CMK (cell line): ENCODE measurements at regions not wholly inside any gene's neighbourhood (a gene's known extent, or its start where the extent isn't known, plus 50 kb on each side); places are given as distances from the start of the nearest gene placed in this dataset.

Source experiments
- DNase-seq: peaks from one replicate; pipeline ENCODE4 v3.0.0-alpha.2; 2010; ENCODE audit warnings: low read depth

GRCh38 chr15:35857567-35858226 lies 311.7 kb upstream of the DPH6 start:
- DNase-seq, result no peak

- DNase-seq, result no peak
Measured at GRCh38 chr15:35858707-35859106, 312.7 kb upstream of the DPH6 start.

GRCh38 chr15:35863655-35864054 lies 317.7 kb upstream of the DPH6 start:
- no peak for DNase-seq

- DNase-seq, result no peak
Measured at GRCh38 chr15:35867356-35867755, 321.4 kb upstream of the DPH6 start.

- DNase-seq, result no peak
Measured at GRCh38 chr15:35871282-35871681, 325.3 kb upstream of the DPH6 start.

GRCh38 chr15:35871812-35872211 lies 325.8 kb upstream of the DPH6 start:
- DNase-seq, result no peak

GRCh38 chr15:35872577-35872976 lies 326.6 kb upstream of the DPH6 start:
- DNase-seq, result no peak

GRCh38 chr15:35874260-35874905 lies 328.4 kb upstream of the DPH6 start:
- no peak for DNase-seq

- no peak for DNase-seq
Measured at GRCh38 chr15:35876762-35877161, 330.8 kb upstream of the DPH6 start.

GRCh38 chr15:35880896-35881295 lies 334.9 kb upstream of the DPH6 start:
- DNase-seq, result no peak

- no peak for DNase-seq
Measured at GRCh38 chr15:35885870-35886269, 339.9 kb upstream of the DPH6 start.

- DNase-seq, result no peak
Measured at GRCh38 chr15:35886765-35887164, 340.8 kb upstream of the DPH6 start.

GRCh38 chr15:35888815-35889214 lies 342.9 kb upstream of the DPH6 start:
- no peak for DNase-seq

- no peak for DNase-seq
Measured at GRCh38 chr15:35907511-35907910, 361.5 kb upstream of the DPH6 start.

- DNase-seq, result no peak
Measured at GRCh38 chr15:35909414-35909813, 363.4 kb upstream of the DPH6 start.

- no peak for DNase-seq
Measured at GRCh38 chr15:35910227-35910626, 364.3 kb upstream of the DPH6 start.

- no peak for DNase-seq
Measured at GRCh38 chr15:35911052-35911777, 365.2 kb upstream of the DPH6 start.

- no peak for DNase-seq
Measured at GRCh38 chr15:35912196-35912595, 366.2 kb upstream of the DPH6 start.

GRCh38 chr15:35914573-35914972 lies 368.6 kb upstream of the DPH6 start:
- DNase-seq, result no peak

GRCh38 chr15:35921046-35921445 lies 375.1 kb upstream of the DPH6 start:
- DNase-seq, result no peak

- no peak for DNase-seq
Measured at GRCh38 chr15:35925275-35926006, 379.5 kb upstream of the DPH6 start.

- no peak for DNase-seq
Measured at GRCh38 chr15:35926007-35926380, 380.0 kb upstream of the DPH6 start.

GRCh38 chr15:35928847-35929246 lies 382.9 kb upstream of the DPH6 start:
- DNase-seq, result no peak
